Karpas-422 (cell line): ENCODE measurements at regions not wholly inside any gene's neighbourhood (a gene's known extent, or its start where the extent isn't known, plus 50 kb on each side); places are given as distances from the start of the nearest gene placed in this dataset.

Source experiments
- DNase-seq: peaks from one replicate; pipeline ENCODE4 v3.0.0-alpha.2; 2015
- H2AFZ ChIP-seq: fragments of 200-600 bp; sonication (generic); 2 replicates; pipeline ENCODE4 v1.6.1; 2014; ENCODE audit warnings: antibody characterized with exemption, low read length, mixed read lengths
- H3K27ac ChIP-seq: fragments of 200-600 bp; sonication (generic); 2 replicates; pipeline ENCODE4 v1.5.1; 2014; ENCODE audit warnings: mild to moderate bottlenecking, low read length, moderate library complexity
- H3K27me3 ChIP-seq: fragments of 200-600 bp; sonication (generic); 2 replicates; pipeline ENCODE4 v1.6.1; 2014; ENCODE audit warnings: low read length, mixed read lengths
- H3K36me3 ChIP-seq: fragments of 200-600 bp; sonication (generic); 2 replicates; pipeline ENCODE4 v1.6.1; 2014; ENCODE audit warnings: low read length, mixed read lengths; ENCODE audit not compliant: insufficient read depth
- H3K4me1 ChIP-seq: fragments of 200-600 bp; sonication (generic); 2 replicates; pipeline ENCODE4 v1.6.1; 2014; ENCODE audit warnings: mild to moderate bottlenecking, low read length, mixed read lengths
- H3K4me2 ChIP-seq: fragments of 200-600 bp; sonication (generic); 2 replicates; pipeline ENCODE4 v1.6.1; 2014; ENCODE audit warnings: low read length, low read depth, mild to moderate bottlenecking; ENCODE audit not compliant: poor library complexity, severe bottlenecking
- H3K4me3 ChIP-seq: fragments of 200-600 bp; sonication (generic); 2 replicates; pipeline ENCODE4 v1.5.1; 2014; ENCODE audit warnings: mild to moderate bottlenecking, antibody characterized with exemption, low read length, mixed read lengths
- H3K79me2 ChIP-seq: fragments of 200-600 bp; sonication (generic); 2 replicates; pipeline ENCODE4 v1.6.1; 2014; ENCODE audit warnings: mild to moderate bottlenecking, low read length, mixed read lengths
- H3K9ac ChIP-seq: fragments of 200-600 bp; sonication (generic); 2 replicates; pipeline ENCODE4 v1.6.0; 2014; ENCODE audit warnings: low read length
- H3K9me2 ChIP-seq: fragments of 200-600 bp; sonication (generic), shearing (Covaris generic); replicated peaks from 2 replicates; pipeline ENCODE4 v1.6.0; 2014; ENCODE audit warnings: mild to moderate bottlenecking, low read length, moderate library complexity; ENCODE audit not compliant: insufficient read depth
- H3K9me3 ChIP-seq: fragments of 300-700, 200-600 bp; sonication (generic); 2 replicates; pipeline ENCODE4 v1.6.1; 2014; ENCODE audit warnings: low read length, mixed read lengths
- H4K20me1 ChIP-seq: fragments of 200-600 bp; sonication (generic); 2 replicates; pipeline ENCODE4 v1.6.1; 2014; ENCODE audit warnings: mild to moderate bottlenecking, antibody characterized with exemption, low read length, low read depth; ENCODE audit not compliant: insufficient read depth

DNA sequence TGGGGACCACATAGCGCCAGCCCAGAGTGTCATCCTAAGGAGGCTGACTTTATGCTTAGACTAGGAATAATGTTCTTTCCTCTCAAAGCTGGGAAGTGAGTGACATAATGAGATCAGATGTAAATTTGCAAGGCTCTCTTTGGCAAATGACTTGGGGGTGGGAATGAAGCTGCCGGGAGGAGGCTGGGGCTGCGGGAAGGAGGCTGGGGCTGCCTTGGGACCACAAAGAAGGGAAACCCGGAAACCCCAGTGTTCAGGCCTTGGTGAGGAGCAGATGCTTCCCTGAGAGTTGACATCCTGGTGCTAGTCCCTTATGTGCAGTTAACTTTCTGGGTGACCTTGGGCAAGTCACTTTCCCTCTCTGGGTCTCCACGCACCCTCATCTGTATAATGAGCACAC, 182.0 kb downstream of the CHST1 start:
- Histone ChIP-seq H3K36me3 (no peaks in the 10 kb centered on the region), H3K79me2 (no peaks in the 10 kb centered on the region), H3K4me3 (no peak overlapping the region), H2AFZ (no peak overlapping the region), H3K4me2 (no peak overlapping the region), H3K9me2 (no peaks in the 10 kb centered on the region), H3K27ac (no peak overlapping the region), H3K9ac (no peak overlapping the region), H3K27me3 (no peaks in the 10 kb centered on the region), H4K20me1 (no peaks in the 10 kb centered on the region), H3K9me3 (no peaks in the 10 kb centered on the region), H3K4me1 (no peaks in the 10 kb centered on the region)
- no peak for DNase-seq

DNA sequence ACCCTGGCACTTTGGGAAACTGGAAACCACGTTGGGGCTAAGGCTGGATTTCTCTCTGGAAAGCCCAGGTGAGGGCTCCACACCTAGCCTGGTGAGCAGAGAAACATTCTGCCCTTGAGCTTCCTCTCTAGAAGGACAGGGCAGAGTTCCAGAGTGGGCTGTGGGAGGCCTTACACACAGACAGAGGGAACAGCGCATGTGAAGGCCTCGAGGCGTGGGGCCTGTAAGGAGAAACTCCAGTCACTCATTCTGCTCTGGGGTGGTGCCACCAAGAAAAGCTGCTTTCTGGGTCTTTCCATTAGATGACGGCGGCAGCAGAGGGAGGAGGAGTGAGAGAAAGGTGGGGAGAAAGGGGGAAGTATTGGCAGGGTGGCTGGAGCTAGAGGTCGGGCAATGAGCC, 183.1 kb downstream of the CHST1 start:
- no peaks in the 10 kb centered on the region for H3K36me3 ChIP-seq
- H3K9me2 ChIP-seq = no peaks in the 10 kb centered on the region
- no peaks in the 10 kb centered on the region for H3K4me1 ChIP-seq
- H4K20me1 ChIP-seq = no peaks in the 10 kb centered on the region
- no peak for DNase-seq
- no peaks in the 10 kb centered on the region for H3K9me3 ChIP-seq
- H3K27ac ChIP-seq = no peak overlapping the region
- H2AFZ ChIP-seq = no peak overlapping the region
- no peak overlapping the region for H3K4me2 ChIP-seq
- H3K79me2 ChIP-seq = no peaks in the 10 kb centered on the region
- no peak overlapping the region for H3K4me3 ChIP-seq
- H3K27me3 ChIP-seq = no peaks in the 10 kb centered on the region
- no peak overlapping the region for H3K9ac ChIP-seq

DNA sequence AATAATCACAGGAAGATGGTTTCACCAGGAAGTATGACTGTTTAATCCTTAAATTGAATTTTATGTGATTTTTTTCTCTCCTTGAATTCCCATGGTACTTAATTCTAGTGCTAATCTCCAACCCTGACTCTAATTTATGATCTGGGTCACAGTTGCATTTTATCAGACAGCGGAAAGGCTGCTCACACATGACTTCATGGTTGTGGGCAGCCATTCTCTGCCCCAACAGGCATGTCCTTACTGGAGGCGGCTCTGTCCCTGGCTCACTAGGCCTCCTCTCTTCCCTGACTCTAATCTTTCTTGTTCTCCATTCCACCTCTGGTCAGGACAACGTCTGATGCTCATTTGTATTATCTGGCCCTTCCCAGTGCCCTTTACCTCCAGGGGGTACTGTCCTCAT, 184.4 kb downstream of the CHST1 start:
- no peaks in the 10 kb centered on the region for H3K79me2 ChIP-seq
- no peak overlapping the region for H2AFZ ChIP-seq
- H3K4me2 ChIP-seq = no peak overlapping the region

DNA sequence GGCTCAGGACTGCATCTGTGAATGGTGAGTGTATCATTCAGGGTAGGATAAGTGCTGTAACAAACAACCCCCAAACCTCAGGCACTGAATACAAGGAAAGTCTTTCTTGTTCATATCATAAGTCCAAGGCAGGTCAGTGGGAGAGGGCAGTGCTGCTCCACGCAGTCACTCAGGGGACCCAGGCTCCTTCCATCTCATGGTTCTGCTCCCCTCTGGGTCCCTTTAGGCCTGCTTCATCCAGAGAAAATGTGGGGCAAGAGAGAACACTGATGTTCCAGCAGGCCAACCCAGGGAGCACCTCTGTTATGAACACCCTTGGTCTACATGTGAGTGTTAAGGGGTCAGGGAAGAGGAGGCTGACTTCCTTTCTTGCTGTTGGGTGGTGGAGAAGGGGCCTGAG, 187.8 kb downstream of the CHST1 start:
- H3K27me3 ChIP-seq = no peaks in the 10 kb centered on the region

More for the DNA sequence above, 184.4 kb downstream of the CHST1 start:
- Histone ChIP-seq H3K27ac (no peak overlapping the region), H3K4me1 (no peaks in the 10 kb centered on the region), H3K9ac (no peak overlapping the region), H3K36me3 (no peaks in the 10 kb centered on the region), H3K27me3 (no peaks in the 10 kb centered on the region), H4K20me1 (no peaks in the 10 kb centered on the region), H3K9me3 (no peaks in the 10 kb centered on the region), H3K4me3 (no peak overlapping the region), H3K9me2 (no peaks in the 10 kb centered on the region)
- DNase-seq = no peak

DNA sequence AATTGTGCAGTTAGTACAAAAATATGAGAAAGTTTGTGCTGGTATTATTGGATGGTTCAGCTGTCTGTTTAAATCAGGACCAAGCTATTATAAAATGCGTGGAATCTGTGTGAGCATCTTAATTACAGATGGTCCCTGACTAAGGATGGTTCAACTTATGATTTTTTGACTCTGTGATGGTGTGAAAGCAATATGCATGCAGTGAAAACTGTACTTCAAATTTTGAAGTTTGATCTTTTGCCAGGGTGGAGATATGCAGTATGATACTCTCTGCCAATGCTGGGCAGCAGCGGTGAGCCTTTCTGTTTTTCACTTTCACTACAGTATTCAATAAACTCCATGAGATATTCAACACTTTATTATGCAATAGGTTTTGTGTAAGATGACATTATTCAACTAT, 189.3 kb downstream of the CHST1 start:
- Histone ChIP-seq H3K79me2 (no peaks in the 10 kb centered on the region), H3K9ac (no peak overlapping the region), H3K36me3 (no peaks in the 10 kb centered on the region), H3K4me3 (no peak overlapping the region), H3K4me1 (no peaks in the 10 kb centered on the region), H3K9me2 (no peaks in the 10 kb centered on the region), H2AFZ (no peak overlapping the region), H3K27ac (no peak overlapping the region), H3K27me3 (no peaks in the 10 kb centered on the region), H3K9me3 (no peaks in the 10 kb centered on the region), H4K20me1 (no peaks in the 10 kb centered on the region), H3K4me2 (no peak overlapping the region)
- no peak for DNase-seq

More for the DNA sequence above, 187.8 kb downstream of the CHST1 start:
- no peak for DNase-seq
- Histone ChIP-seq H3K4me1 (no peaks in the 10 kb centered on the region), H3K4me3 (no peak overlapping the region), H4K20me1 (no peaks in the 10 kb centered on the region), H3K9me3 (no peaks in the 10 kb centered on the region), H3K79me2 (no peaks in the 10 kb centered on the region), H3K27ac (no peak overlapping the region), H3K9me2 (no peaks in the 10 kb centered on the region), H3K36me3 (no peaks in the 10 kb centered on the region), H3K9ac (no peak overlapping the region), H3K4me2 (no peak overlapping the region), H2AFZ (no peak overlapping the region)

DNA sequence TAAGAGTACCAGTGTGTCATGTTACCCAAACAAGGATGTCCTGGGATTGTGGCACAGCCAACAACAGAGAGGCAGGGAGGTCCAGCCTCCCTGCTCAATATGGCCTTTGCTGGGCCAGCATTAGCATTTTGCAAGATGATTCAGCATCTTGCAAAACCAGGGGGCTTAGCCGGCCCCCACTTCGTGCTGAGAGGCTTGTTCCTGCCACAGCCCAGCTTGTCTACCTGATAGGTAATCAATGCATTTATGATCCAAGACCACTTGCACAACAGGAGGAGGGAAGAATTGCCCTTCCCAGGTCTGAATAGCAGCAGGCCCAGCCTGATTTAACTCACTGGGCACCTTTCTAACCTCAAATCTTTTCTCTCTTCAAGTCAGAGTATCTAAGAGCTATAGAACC, 189.0 kb upstream of the SYT13 start:
- H3K9ac ChIP-seq = no peak overlapping the region
- no peak overlapping the region for H3K4me3 ChIP-seq
- no peaks in the 10 kb centered on the region for H3K36me3 ChIP-seq
- no peaks in the 10 kb centered on the region for H3K4me1 ChIP-seq
- no peaks in the 10 kb centered on the region for H3K27me3 ChIP-seq
- no peak for DNase-seq
- H4K20me1 ChIP-seq = no peaks in the 10 kb centered on the region
- H2AFZ ChIP-seq = no peak overlapping the region
- no peaks in the 10 kb centered on the region for H3K9me2 ChIP-seq
- no peaks in the 10 kb centered on the region for H3K79me2 ChIP-seq
- no peak overlapping the region for H3K4me2 ChIP-seq
- no peak overlapping the region for H3K27ac ChIP-seq
- no peaks in the 10 kb centered on the region for H3K9me3 ChIP-seq

DNA sequence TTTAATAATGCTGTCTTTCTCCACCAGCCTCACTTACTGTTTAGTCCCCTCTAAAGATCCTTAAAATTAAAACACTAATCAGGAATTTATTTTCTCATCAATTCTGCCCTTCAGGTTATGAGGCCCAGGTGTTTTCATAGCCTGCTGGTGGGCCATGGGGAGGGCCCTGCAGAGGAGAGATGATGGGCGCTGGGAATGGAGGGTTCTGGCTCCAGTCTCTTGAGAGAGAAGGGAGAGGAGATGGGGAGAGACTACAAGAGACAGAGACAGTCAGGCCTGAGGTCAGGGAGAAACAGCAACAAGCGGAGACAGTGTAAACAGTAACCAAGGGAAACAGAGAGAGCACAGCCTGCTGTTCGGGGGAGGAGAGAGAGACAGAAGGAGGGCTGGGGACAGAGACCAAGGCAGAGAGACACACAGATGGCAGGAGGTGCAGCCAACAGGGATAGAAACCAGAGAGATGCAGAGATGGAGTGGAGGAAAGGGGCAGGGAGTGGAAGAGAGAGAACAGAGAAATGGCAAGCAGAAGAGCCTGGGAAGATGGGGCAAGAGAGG, 187.3 kb upstream of the SYT13 start:
- Histone ChIP-seq H3K27ac (no peak overlapping the region), H3K27me3 (no peaks in the 10 kb centered on the region), H3K79me2 (no peaks in the 10 kb centered on the region), H3K36me3 (no peaks in the 10 kb centered on the region), H3K9me3 (no peaks in the 10 kb centered on the region), H3K4me3 (no peak overlapping the region), H3K9me2 (no peaks in the 10 kb centered on the region), H2AFZ (no peak overlapping the region), H4K20me1 (no peaks in the 10 kb centered on the region), H3K4me2 (no peak overlapping the region), H3K9ac (no peak overlapping the region), H3K4me1 (no peaks in the 10 kb centered on the region)
- no peak for DNase-seq

DNA sequence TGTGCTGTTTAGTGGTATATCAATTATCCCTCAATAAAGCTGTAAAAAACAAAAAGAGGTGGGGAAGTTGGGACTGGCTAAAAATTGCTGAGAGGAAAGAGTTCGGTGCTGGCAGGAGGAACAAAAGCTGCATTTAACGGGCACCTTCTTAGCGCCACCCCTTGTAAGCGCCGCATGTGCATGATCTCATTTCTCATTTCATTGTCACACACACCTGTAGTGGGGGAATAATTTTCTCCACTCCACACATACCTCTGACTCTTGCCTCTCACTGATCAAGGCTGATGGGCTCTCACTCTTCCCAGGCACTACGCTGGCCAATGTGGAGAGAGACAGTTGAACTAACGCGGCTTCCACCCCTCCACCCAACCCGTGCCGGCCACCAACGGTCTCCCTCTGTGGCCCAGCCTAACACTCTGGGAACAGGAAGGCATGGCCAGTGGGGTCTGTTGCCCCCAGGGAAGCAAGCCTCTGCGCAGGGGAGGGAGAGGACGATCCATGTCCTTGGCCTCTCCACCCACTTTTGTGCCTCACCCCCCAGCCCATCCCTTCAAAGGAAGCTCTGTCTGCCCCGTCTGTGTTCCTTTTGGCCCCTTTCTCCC, 186.7 kb upstream of the SYT13 start:
- Histone ChIP-seq H3K36me3 (no peaks in the 10 kb centered on the region), H3K4me3 (no peak overlapping the region), H3K9ac (no peak overlapping the region), H2AFZ (no peak overlapping the region), H4K20me1 (no peaks in the 10 kb centered on the region), H3K79me2 (no peaks in the 10 kb centered on the region), H3K9me3 (no peaks in the 10 kb centered on the region), H3K27me3 (no peaks in the 10 kb centered on the region), H3K9me2 (no peaks in the 10 kb centered on the region), H3K4me2 (no peak overlapping the region), H3K4me1 (no peaks in the 10 kb centered on the region), H3K27ac (no peak overlapping the region)
- no peak for DNase-seq
